NB4 (cell line): ENCODE measurements at regions not wholly inside any gene's neighbourhood (a gene's known extent, or its start where the extent isn't known, plus 50 kb on each side); places are given as distances from the start of the nearest gene placed in this dataset.

Source experiments
- DNase-seq: peaks from one replicate; pipeline ENCODE4 v3.0.0; 2010; ENCODE audit warnings: low read depth
- H3K4me3 ChIP-seq: one replicate; pipeline ENCODE4 v1.5.1; 2011; ENCODE audit warnings: mild to moderate bottlenecking, low read depth, low read length, moderate library complexity
- CTCF ChIP-seq: IDR thresholded peaks from one replicate; pipeline ENCODE4 v1.5.1; 2012; ENCODE audit warnings: low read depth, low read length
- MAX ChIP-seq: IDR thresholded peaks from 2 replicates; pipeline ENCODE4 v1.6.1; 2011; ENCODE audit warnings: low read depth, low read length
- MYC ChIP-seq: IDR thresholded peaks from 2 replicates; pipeline ENCODE4 v1.6.1; 2011; ENCODE audit warnings: low read depth, low read length
- POLR2A ChIP-seq: IDR thresholded peaks from 2 replicates; pipeline ENCODE4 v1.6.1; 2011; ENCODE audit warnings: mild to moderate bottlenecking; ENCODE audit not compliant: insufficient read length; ENCODE audit errors: extremely low read depth

GRCh38 chr1:95386915-95387314, 152.9 kb downstream of the RWDD3 start:
- H3K4me3 ChIP-seq = no peak overlapping the region
- no peak for DNase-seq
- TF ChIP-seq MAX = no peak
- TF ChIP-seq MYC = no peak
- no peak for TF ChIP-seq POLR2A
- no peak for TF ChIP-seq CTCF

- TF ChIP-seq MAX = no peak
- no peak for TF ChIP-seq CTCF
- TF ChIP-seq POLR2A = no peak
- no peak for TF ChIP-seq MYC
- H3K4me3 ChIP-seq = no peak overlapping the region
- no peak for DNase-seq
Measured at GRCh38 chr1:95388031-95388430, 154.0 kb downstream of the RWDD3 start.

- DNase-seq = no peak
- TF ChIP-seq MAX = no peak
- TF ChIP-seq CTCF = no peak
- TF ChIP-seq POLR2A = no peak
- TF ChIP-seq MYC = no peak
- H3K4me3 ChIP-seq = no peak overlapping the region
Measured at GRCh38 chr1:95393434-95393833, 159.4 kb downstream of the RWDD3 start.

GRCh38 chr1:95396557-95396956, 162.5 kb downstream of the RWDD3 start:
- DNase-seq = no peak
- no peak for TF ChIP-seq POLR2A
- TF ChIP-seq MYC = no peak
- no peak for TF ChIP-seq MAX
- no peak overlapping the region for H3K4me3 ChIP-seq

- H3K4me3 ChIP-seq = no peak overlapping the region
- no peak for TF ChIP-seq MYC
- no peak for TF ChIP-seq MAX
- no peak for TF ChIP-seq CTCF
- TF ChIP-seq POLR2A = no peak
- DNase-seq = no peak
Measured at GRCh38 chr1:95402780-95403179, 168.8 kb downstream of the RWDD3 start.

- no peak for TF ChIP-seq CTCF
- TF ChIP-seq MAX = no peak
- TF ChIP-seq POLR2A = no peak
- no peak for TF ChIP-seq MYC
- H3K4me3 ChIP-seq = no peak overlapping the region
- DNase-seq = no peak
Measured at GRCh38 chr1:95406279-95406678, 172.3 kb downstream of the RWDD3 start.
